CD14-positive monocyte (primary cell): ENCODE measurements at regions not wholly inside any gene's neighbourhood (a gene's known extent, or its start where the extent isn't known, plus 50 kb on each side); places are given as distances from the start of the nearest gene placed in this dataset.

ENCODE experiments used
- DNase-seq, 3 donors: peaks; one replicate each; pipeline ENCODE4 v3.0.0-alpha.2; 2011 to 2022
- H2AFZ ChIP-seq: 2 replicates; pipeline ENCODE4 v1.6.0; 2012; ENCODE audit warnings: mild to moderate bottlenecking, low read depth, low read length, inconsistent platforms; ENCODE audit not compliant: insufficient read depth, poor library complexity, severe bottlenecking
- H3K27ac ChIP-seq, 2 donors: 1 replicate in 1 of 2; 2 replicates in 1 of 2; pipeline ENCODE4 v1.5.1; 2012 to 2013; ENCODE audit warnings: low read length in 2 of 2, control low read depth in 1 of 2, inconsistent platforms in 1 of 2, low read depth in 1 of 2, mild to moderate bottlenecking in 1 of 2
- H3K27me3 ChIP-seq, 2 donors: one replicate each; pipeline versions ENCODE4 v1.6.0 to v1.6.1; 2011 to 2013; ENCODE audit warnings: low read length in 2 of 2; ENCODE audit not compliant: control insufficient read depth in 2 of 2, insufficient read depth in 2 of 2
- H3K36me3 ChIP-seq, 2 donors: replicated peaks in 1 of 2; 1 replicate in 1 of 2; 2 replicates in 1 of 2; pipeline versions ENCODE4 v1.5.1 to v1.6.1; 2012 to 2013; ENCODE audit warnings: low read length in 2 of 2, control low read depth in 1 of 2, inconsistent platforms in 1 of 2, mild to moderate bottlenecking in 1 of 2; ENCODE audit not compliant: insufficient read depth in 2 of 2, control insufficient read depth in 1 of 2
- H3K4me1 ChIP-seq, 2 donors: 1 replicate in 1 of 2; 2 replicates in 1 of 2; pipeline versions ENCODE4 v1.5.1 to v1.6.1; 2012 to 2013; ENCODE audit warnings: low read length in 2 of 2, control low read depth in 1 of 2, inconsistent platforms in 1 of 2, mild to moderate bottlenecking in 1 of 2, moderate library complexity in 1 of 2; ENCODE audit not compliant: insufficient read depth in 2 of 2, control insufficient read depth in 1 of 2
- H3K4me2 ChIP-seq: replicated peaks from 2 replicates; pipeline ENCODE3; 2012; ENCODE audit warnings: low read length, moderate library complexity, mild to moderate bottlenecking; ENCODE audit not compliant: poor library complexity, severe bottlenecking; ENCODE audit errors: extremely low read depth
- H3K4me3 ChIP-seq, 3 experiments: fragments of 200-600 bp in 1 of 3; sonication (generic) in 1 of 3; replicated peaks in 1 of 3; 1 replicate in 2 of 3; 2 replicates in 1 of 3; pipeline ENCODE4 v1.5.1; 2011 to 2013; ENCODE audit warnings: low read length in 3 of 3, mild to moderate bottlenecking in 3 of 3, control low read depth in 2 of 3, low read depth in 2 of 3, inconsistent platforms in 1 of 3, moderate library complexity in 1 of 3
- H3K79me2 ChIP-seq: 2 replicates; pipeline ENCODE4 v1.6.0; 2012; ENCODE audit warnings: mild to moderate bottlenecking, control low read depth, inconsistent platforms, low read length, moderate library complexity; ENCODE audit not compliant: insufficient read depth
- H3K9ac ChIP-seq: 2 replicates; pipeline ENCODE4 v1.6.0; 2017; ENCODE audit warnings: low read length, mild to moderate bottlenecking; ENCODE audit not compliant: insufficient read depth, poor library complexity, severe bottlenecking
- H3K9me3 ChIP-seq, 2 donors: replicated peaks in 1 of 2; 1 replicate in 1 of 2; 2 replicates in 1 of 2; pipeline versions ENCODE4 v1.5.1 to v1.6.1; 2012 to 2013; ENCODE audit warnings: low read length in 2 of 2, control low read depth in 1 of 2; ENCODE audit not compliant: control insufficient read depth in 1 of 2, insufficient read depth in 1 of 2
- H4K20me1 ChIP-seq: 2 replicates; pipeline ENCODE4 v1.6.0; 2012; ENCODE audit warnings: mild to moderate bottlenecking, low read length, control low read depth, moderate library complexity; ENCODE audit not compliant: insufficient read depth
- H3K27ac Mint-ChIP-seq, 7 donors: one replicate each; pipeline ENCODE4 v1.8.0; 2020; ENCODE audit warnings: mild to moderate bottlenecking in 7 of 7, mixed read lengths in 7 of 7, moderate library complexity in 6 of 7, inconsistent platforms in 2 of 7
- H3K27me3 Mint-ChIP-seq, 3 donors: one replicate each; pipeline ENCODE4 v1.8.0; 2021 to 2022; ENCODE audit warnings: low read depth in 3 of 3, mild to moderate bottlenecking in 3 of 3, mixed read lengths in 3 of 3, moderate library complexity in 3 of 3, inconsistent platforms in 1 of 3
- H3K36me3 Mint-ChIP-seq, 2 donors: one replicate each; pipeline ENCODE4 v1.8.0; 2020; ENCODE audit warnings: mixed read lengths in 2 of 2, inconsistent platforms in 1 of 2, mild to moderate bottlenecking in 1 of 2
- H3K4me1 Mint-ChIP-seq: one replicate; pipeline ENCODE4 v1.8.0; 2020; ENCODE audit warnings: mild to moderate bottlenecking, mixed read lengths
- H3K4me3 Mint-ChIP-seq, 2 donors: one replicate each; pipeline ENCODE4 v1.8.0; 2020; ENCODE audit warnings: mild to moderate bottlenecking in 2 of 2, mixed read lengths in 2 of 2, moderate library complexity in 1 of 2
- H3K9me3 Mint-ChIP-seq, 7 donors: one replicate each; pipeline ENCODE4 v1.8.0; 2020 to 2022; ENCODE audit warnings: mixed read lengths in 7 of 7, mild to moderate bottlenecking in 6 of 7, moderate library complexity in 6 of 7, inconsistent platforms in 2 of 7
- CTCF ChIP-seq: fragments of 200-600 bp; IDR thresholded peaks from one replicate; pipeline ENCODE4 v1.8.0; 2022; ENCODE audit warnings: antibody characterized with exemption, mild to moderate bottlenecking
- WGBS: methylation state at CpG from one replicate; pipeline ENCODE4 v1.1.5; 2013; ENCODE audit warnings: missing lambda C conversion rate; ENCODE audit not compliant: insufficient coverage; 5-methylcytosine and 5-hydroxymethylcytosine counted together
- intact Hi-C, 2 donors: fragments of 100-400 bp; cut with micrococcal nuclease; formaldehyde crosslinking; loops; one replicate each; pipeline versions ENCODE4 v1.15.0 to v1.15.1; 2023

GRCh38 chr2:60047944-60048525 lies 505.4 kb downstream of the BCL11A start:
- Mint-ChIP-seq H3K27me3 (peaks cover 0 to 2% (median 1%) of the 10 kb centered on the region in 3 donors), H3K9me3 (peaks cover 0 to 3% (median 0%) of the 10 kb centered on the region in 7 donors), H3K27ac (no peak overlapping the region), H3K4me1 (no peaks in the 10 kb centered on the region), H3K4me3 (no peak overlapping the region), H3K36me3 (no peaks in the 10 kb centered on the region)
- H4K20me1 ChIP-seq, result no peaks in the 10 kb centered on the region
- H3K9me3 ChIP-seq, result no peaks in the 10 kb centered on the region
- H3K9ac ChIP-seq, result no peak overlapping the region
- 93% methylated on average over 3 of the region's 4 CpGs for WGBS
- no peaks in the 10 kb centered on the region for H3K4me1 ChIP-seq
- H3K27ac ChIP-seq, result no peak overlapping the region
- H3K27me3 ChIP-seq, result no peaks in the 10 kb centered on the region
- H3K4me2 ChIP-seq, result no peak overlapping the region
- no peak overlapping the region for H2AFZ ChIP-seq
- no peak overlapping the region for H3K4me3 ChIP-seq
- intact Hi-C loops, result no loop called here
- no peak for DNase-seq
- TF ChIP-seq CTCF, result no peak
- no peaks in the 10 kb centered on the region for H3K36me3 ChIP-seq
- no peaks in the 10 kb centered on the region for H3K79me2 ChIP-seq

GRCh38 chr2:60047347-60047746 lies 506.1 kb downstream of the BCL11A start:
- Histone ChIP-seq H3K4me3 (no peak overlapping the region), H4K20me1 (no peaks in the 10 kb centered on the region), H3K9ac (no peak overlapping the region), H3K4me2 (no peak overlapping the region), H3K79me2 (no peaks in the 10 kb centered on the region), H3K9me3 (no peaks in the 10 kb centered on the region), H3K36me3 (no peaks in the 10 kb centered on the region), H3K27ac (no peak overlapping the region), H3K4me1 (no peaks in the 10 kb centered on the region), H3K27me3 (no peaks in the 10 kb centered on the region), H2AFZ (no peak overlapping the region)
- Mint-ChIP-seq H3K4me1 (no peaks in the 10 kb centered on the region), H3K4me3 (no peak overlapping the region), H3K9me3 (peaks cover 0 to 3% (median 0%) of the 10 kb centered on the region in 7 donors), H3K27me3 (peaks cover 0 to 2% (median 1%) of the 10 kb centered on the region in 3 donors), H3K36me3 (no peaks in the 10 kb centered on the region), H3K27ac (no peak overlapping the region)
- intact Hi-C loops, result no loop called here
- no CpG with 5 or more reads among the region's 2 CpGs for WGBS
- TF ChIP-seq CTCF, result no peak
- no peak for DNase-seq
